ENCODE measurements at regions not wholly inside any gene's neighbourhood (a gene's known extent, or its start where the extent isn't known, plus 50 kb on each side); places are given as distances from the start of the nearest gene placed in this dataset.

- no peak for TF ChIP-seq CTCF (IDR thresholded peaks at IDR 0.05)
- TF ChIP-seq POLR2A (IDR thresholded peaks at IDR 0.05), result no peak
Observed at GRCh38 chr3:65210026-65210814, 522.4 kb upstream of the ADAMTS9 start.

Measured in thyroid gland (tissue), 4 donors.